Fibroblast of lung (primary cell): ENCODE measurements at regions not wholly inside any gene's neighbourhood (a gene's known extent, or its start where the extent isn't known, plus 50 kb on each side); places are given as distances from the start of the nearest gene placed in this dataset.

Experiments
- DNase-seq, 2 donors: peaks; one replicate each; pipeline versions ENCODE4 v3.0.0 to v3.0.0-alpha.2; 2010; ENCODE audit warnings: low read depth in 2 of 2
- H2AFZ ChIP-seq: 2 replicates; pipeline ENCODE4 v1.5.1; 2012; ENCODE audit warnings: low read length, control low read depth, inconsistent platforms
- H3K27ac ChIP-seq: 2 replicates; pipeline ENCODE4 v1.5.1; 2011; ENCODE audit warnings: low read length, control low read depth; ENCODE audit not compliant: insufficient read depth
- H3K27me3 ChIP-seq: 2 replicates; pipeline ENCODE4 v1.5.1; 2011; ENCODE audit warnings: mild to moderate bottlenecking, low read length; ENCODE audit not compliant: control insufficient read depth, insufficient read depth
- H3K36me3 ChIP-seq: 2 replicates; pipeline ENCODE4 v1.5.1; 2011; ENCODE audit warnings: low read length; ENCODE audit not compliant: control insufficient read depth, insufficient read depth
- H3K4me1 ChIP-seq: 2 replicates; pipeline ENCODE4 v1.5.1; 2011; ENCODE audit warnings: low read length; ENCODE audit not compliant: control insufficient read depth, insufficient read depth; ENCODE audit errors: extremely low read depth
- H3K4me2 ChIP-seq: 2 replicates; pipeline ENCODE4 v1.5.1; 2011; ENCODE audit warnings: low read length, control low read depth; ENCODE audit not compliant: insufficient read depth; ENCODE audit errors: extremely low read depth
- H3K4me3 ChIP-seq, 4 experiments: fragments of 200-600 bp in 1 of 4; sonication (generic) in 1 of 4; replicated peaks in 1 of 4; 2 replicates each; pipeline ENCODE4 v1.5.1; 2011 to 2016; ENCODE audit warnings: low read length in 4 of 4, low read depth in 3 of 4, mild to moderate bottlenecking in 3 of 4, control low read depth in 2 of 4, inconsistent platforms in 1 of 4, mixed read lengths in 1 of 4; ENCODE audit not compliant: insufficient read depth in 1 of 4; ENCODE audit errors: control extremely low read depth in 1 of 4
- H3K79me2 ChIP-seq: 2 replicates; pipeline ENCODE4 v1.5.1; 2012; ENCODE audit warnings: mild to moderate bottlenecking, low read length, inconsistent platforms; ENCODE audit not compliant: control insufficient read depth, insufficient read depth
- H3K9ac ChIP-seq: 2 replicates; pipeline ENCODE4 v1.5.1; 2011; ENCODE audit warnings: mild to moderate bottlenecking, low read length, control low read depth; ENCODE audit not compliant: insufficient read depth
- H3K9me3 ChIP-seq: 2 replicates; pipeline ENCODE4 v1.5.1; 2012; ENCODE audit warnings: low read depth, low read length; ENCODE audit not compliant: control insufficient read depth, insufficient read depth
- H4K20me1 ChIP-seq: 2 replicates; pipeline ENCODE4 v1.5.1; 2011; ENCODE audit warnings: low read length; ENCODE audit not compliant: control insufficient read depth, insufficient read depth; ENCODE audit errors: extremely low read depth
- CTCF ChIP-seq, 2 donors: IDR thresholded peaks in 1 of 2; conservative IDR thresholded peaks in 1 of 2; 1 replicate in 1 of 2; 2 replicates in 1 of 2; pipeline ENCODE4 v1.5.1; 2011 to 2012; ENCODE audit warnings: low read length in 2 of 2, control low read depth in 1 of 2, inconsistent platforms in 1 of 2, low read depth in 1 of 2, mild to moderate bottlenecking in 1 of 2
- EZH2 ChIP-seq: IDR thresholded peaks from 2 replicates; pipeline ENCODE4 v1.5.1; 2012; ENCODE audit warnings: low read length, control low read depth, mild to moderate bottlenecking; ENCODE audit errors: missing control alignments

GRCh38 chr2:215724146-215724545 lies 288.3 kb upstream of the FN1 start:
- Histone ChIP-seq H3K27ac (no peak overlapping the region), H3K4me2 (no peak overlapping the region), H3K9me3 (no peaks in the 10 kb centered on the region), H3K79me2 (no peaks in the 10 kb centered on the region), H2AFZ (no peak overlapping the region), H4K20me1 (no peaks in the 10 kb centered on the region), H3K27me3 (no peaks in the 10 kb centered on the region), H3K4me1 (peaks cover 9% of the 10 kb centered on the region), H3K9ac (no peak overlapping the region), H3K4me3 (no peak overlapping the region), H3K36me3 (no peaks in the 10 kb centered on the region)
- TF ChIP-seq EZH2 (no peak), CTCF (conservative IDR thresholded peaks at IDR 0.05 in 1 of 2, IDR thresholded peaks at IDR 0.05 in 1 of 2; ENCODE audit: low read depth in 1 of 2, low read length in 2 of 2) (no peak)
- DNase-seq: no peak

- TF ChIP-seq CTCF (conservative IDR thresholded peaks at IDR 0.05 in 1 of 2, IDR thresholded peaks at IDR 0.05 in 1 of 2; ENCODE audit: low read depth in 1 of 2, low read length in 2 of 2) (no peak), EZH2 (no peak)
- H3K9me3 ChIP-seq: no peaks in the 10 kb centered on the region
Observed at GRCh38 chr2:215723631-215724011, 287.8 kb upstream of the FN1 start.

GRCh38 chr2:215722986-215723630 lies 287.2 kb upstream of the FN1 start:
- Histone ChIP-seq H3K4me1 (peaks cover 10% of the 10 kb centered on the region), H3K27ac (no peak overlapping the region), H4K20me1 (no peaks in the 10 kb centered on the region), H3K79me2 (no peaks in the 10 kb centered on the region), H3K9ac (no peak overlapping the region), H3K36me3 (no peaks in the 10 kb centered on the region), H3K4me2 (no peak overlapping the region), H2AFZ (no peak overlapping the region), H3K27me3 (no peaks in the 10 kb centered on the region), H3K4me3 (no peak overlapping the region), H3K9me3 (no peaks in the 10 kb centered on the region)
- DNase-seq: peak in 1 of 2 donors; percentile 88
- TF ChIP-seq CTCF (conservative IDR thresholded peaks at IDR 0.05 in 1 of 2, IDR thresholded peaks at IDR 0.05 in 1 of 2; ENCODE audit: low read depth in 1 of 2, low read length in 2 of 2) (no peak), EZH2 (no peak)

More at GRCh38 chr2:215723631-215724011, 287.8 kb upstream of the FN1 start:
- Histone ChIP-seq H4K20me1 (no peaks in the 10 kb centered on the region), H2AFZ (no peak overlapping the region), H3K4me1 (peaks cover 9% of the 10 kb centered on the region), H3K9ac (no peak overlapping the region), H3K27me3 (no peaks in the 10 kb centered on the region), H3K4me2 (no peak overlapping the region), H3K4me3 (no peak overlapping the region), H3K79me2 (no peaks in the 10 kb centered on the region), H3K27ac (no peak overlapping the region), H3K36me3 (no peaks in the 10 kb centered on the region)
- no peak for DNase-seq
